Progenitor cell of endocrine pancreas (in vitro differentiated cells): ENCODE measurements at regions not wholly inside any gene's neighbourhood (a gene's known extent, or its start where the extent isn't known, plus 50 kb on each side); places are given as distances from the start of the nearest gene placed in this dataset.

ENCODE experiments used
- DNase-seq: peaks from one replicate; pipeline ENCODE4 v3.0.0; 2021; ENCODE audit warnings: low spot score; ENCODE audit not compliant: unreplicated experiment
- H3K27ac Mint-ChIP-seq: 2 replicates; pipeline ENCODE4 v1.8.0; 2021; ENCODE audit warnings: mild to moderate bottlenecking, moderate library complexity, mixed read lengths
- H3K27me3 Mint-ChIP-seq: 2 replicates; pipeline ENCODE4 v1.8.0; 2021; ENCODE audit warnings: mixed read lengths
- H3K36me3 Mint-ChIP-seq: 2 replicates; pipeline ENCODE4 v1.8.0; 2022; ENCODE audit warnings: mixed read lengths; ENCODE audit not compliant: insufficient read depth
- H3K4me1 Mint-ChIP-seq: 2 replicates; pipeline ENCODE4 v1.8.0; 2021; ENCODE audit warnings: low read depth, mixed read lengths
- H3K4me3 Mint-ChIP-seq: 2 replicates; pipeline ENCODE4 v1.8.0; 2021; ENCODE audit warnings: low read depth, mild to moderate bottlenecking, moderate library complexity, mixed read lengths
- H3K9me3 Mint-ChIP-seq: 2 replicates; pipeline ENCODE4 v1.8.0; 2021; ENCODE audit warnings: low read depth, mixed read lengths
- TF ChIP-seq, protein P1 (sequence below): fragments of 200-600 bp; sonication (generic); IDR thresholded peaks from one replicate; pipeline ENCODE4 v1.5.0; 2021; ENCODE audit warnings: antibody characterized with exemption, mild to moderate bottlenecking; ENCODE audit not compliant: unreplicated experiment

DNA sequence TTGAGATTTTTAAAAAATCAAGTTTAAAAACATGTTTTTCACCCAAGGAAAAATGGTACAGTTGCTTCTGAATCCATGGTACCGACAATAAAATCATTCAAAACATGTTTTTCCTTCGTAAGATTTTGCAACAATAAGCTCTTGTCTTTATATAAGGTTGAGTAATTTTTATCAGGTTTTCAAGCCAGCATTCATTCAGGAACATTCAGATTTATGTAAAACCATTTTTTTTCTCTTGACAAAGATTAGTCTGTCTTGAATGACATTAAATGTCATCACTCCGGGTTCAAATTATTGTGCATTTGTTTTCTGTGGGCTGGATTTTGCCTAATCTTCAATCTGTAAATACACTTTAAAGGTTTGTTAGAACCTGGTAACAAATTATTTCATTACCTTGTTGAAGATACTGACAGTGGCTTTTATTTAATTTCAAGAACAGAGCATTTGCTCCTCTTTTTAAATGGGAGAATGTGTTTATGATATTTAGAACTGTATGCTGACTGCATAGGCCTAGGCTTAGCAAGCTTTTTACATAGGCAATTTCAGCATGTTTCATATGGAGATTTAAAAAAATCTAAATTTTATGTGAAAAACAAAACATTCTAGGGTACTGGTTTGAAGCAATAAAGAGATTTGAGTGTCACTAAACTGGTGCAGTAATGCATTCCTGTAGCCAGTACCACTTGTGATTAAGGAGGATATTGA, 336.4 kb upstream of the HAND2 start:
- H3K27me3 Mint-ChIP-seq = no peaks in the 10 kb centered on the region
- H3K9me3 Mint-ChIP-seq = peaks cover 12% of the 10 kb centered on the region
- H3K4me3 Mint-ChIP-seq = no peak overlapping the region
- H3K36me3 Mint-ChIP-seq = peaks cover 2% of the 10 kb centered on the region
- no peak overlapping the region for H3K27ac Mint-ChIP-seq
- no peaks in the 10 kb centered on the region for H3K4me1 Mint-ChIP-seq
- DNase-seq = no peak
- TF ChIP-seq, protein P1, sequence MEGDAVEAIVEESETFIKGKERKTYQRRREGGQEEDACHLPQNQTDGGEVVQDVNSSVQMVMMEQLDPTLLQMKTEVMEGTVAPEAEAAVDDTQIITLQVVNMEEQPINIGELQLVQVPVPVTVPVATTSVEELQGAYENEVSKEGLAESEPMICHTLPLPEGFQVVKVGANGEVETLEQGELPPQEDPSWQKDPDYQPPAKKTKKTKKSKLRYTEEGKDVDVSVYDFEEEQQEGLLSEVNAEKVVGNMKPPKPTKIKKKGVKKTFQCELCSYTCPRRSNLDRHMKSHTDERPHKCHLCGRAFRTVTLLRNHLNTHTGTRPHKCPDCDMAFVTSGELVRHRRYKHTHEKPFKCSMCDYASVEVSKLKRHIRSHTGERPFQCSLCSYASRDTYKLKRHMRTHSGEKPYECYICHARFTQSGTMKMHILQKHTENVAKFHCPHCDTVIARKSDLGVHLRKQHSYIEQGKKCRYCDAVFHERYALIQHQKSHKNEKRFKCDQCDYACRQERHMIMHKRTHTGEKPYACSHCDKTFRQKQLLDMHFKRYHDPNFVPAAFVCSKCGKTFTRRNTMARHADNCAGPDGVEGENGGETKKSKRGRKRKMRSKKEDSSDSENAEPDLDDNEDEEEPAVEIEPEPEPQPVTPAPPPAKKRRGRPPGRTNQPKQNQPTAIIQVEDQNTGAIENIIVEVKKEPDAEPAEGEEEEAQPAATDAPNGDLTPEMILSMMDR = no peak

GRCh38 chr4:173862754-173863153, 332.7 kb upstream of the HAND2 start:
- DNase-seq = no peak
- TF ChIP-seq, protein P1 = no peak
- Mint-ChIP-seq H3K9me3 (peaks cover 15% of the 10 kb centered on the region), H3K4me3 (no peak overlapping the region), H3K4me1 (no peaks in the 10 kb centered on the region), H3K27ac (no peak overlapping the region), H3K27me3 (no peaks in the 10 kb centered on the region), H3K36me3 (peaks cover 2% of the 10 kb centered on the region)

GRCh38 chr4:173860094-173860493, 330.1 kb upstream of the HAND2 start:
- DNase-seq = no peak
- TF ChIP-seq, protein P1 = no peak
- Mint-ChIP-seq H3K27me3 (no peaks in the 10 kb centered on the region), H3K9me3 (peaks cover 16% of the 10 kb centered on the region), H3K36me3 (peaks cover 2% of the 10 kb centered on the region), H3K4me1 (no peaks in the 10 kb centered on the region), H3K4me3 (no peak overlapping the region), H3K27ac (no peak overlapping the region)

DNA sequence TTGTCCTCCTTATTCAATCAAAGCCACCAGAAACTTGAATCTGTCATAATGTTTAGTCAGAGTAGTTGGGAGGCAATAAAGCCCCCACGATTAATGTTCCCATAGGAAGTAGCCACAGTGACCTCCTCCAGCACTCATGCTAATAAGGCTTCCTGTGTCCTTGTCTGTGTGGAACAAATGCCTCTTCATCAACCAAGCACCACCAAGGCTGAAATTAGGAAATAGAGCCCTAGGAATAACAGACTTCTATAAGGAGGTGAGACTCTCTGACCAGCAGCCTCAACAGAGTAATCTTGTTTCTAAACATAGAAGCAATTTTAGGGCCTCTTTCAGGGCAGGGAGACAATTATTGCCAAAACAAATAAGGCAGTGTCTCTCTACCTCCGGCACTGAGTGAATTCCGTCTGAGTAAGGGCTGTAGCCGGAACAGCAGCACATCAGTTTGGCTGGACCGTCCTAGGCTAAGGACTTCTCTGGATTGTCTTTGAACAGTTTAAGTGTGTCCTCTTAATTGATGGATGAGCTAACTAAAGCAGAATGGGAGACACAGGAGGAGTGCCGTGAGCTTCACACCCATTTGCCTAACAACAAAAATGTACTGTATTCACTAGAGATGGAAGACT, 329.2 kb upstream of the HAND2 start:
- Mint-ChIP-seq H3K27ac (no peak overlapping the region), H3K36me3 (no peaks in the 10 kb centered on the region), H3K4me1 (no peaks in the 10 kb centered on the region), H3K9me3 (peaks cover 8% of the 10 kb centered on the region), H3K4me3 (no peak overlapping the region), H3K27me3 (no peaks in the 10 kb centered on the region)
- no peak for DNase-seq
- TF ChIP-seq, protein P1 = no peak

DNA sequence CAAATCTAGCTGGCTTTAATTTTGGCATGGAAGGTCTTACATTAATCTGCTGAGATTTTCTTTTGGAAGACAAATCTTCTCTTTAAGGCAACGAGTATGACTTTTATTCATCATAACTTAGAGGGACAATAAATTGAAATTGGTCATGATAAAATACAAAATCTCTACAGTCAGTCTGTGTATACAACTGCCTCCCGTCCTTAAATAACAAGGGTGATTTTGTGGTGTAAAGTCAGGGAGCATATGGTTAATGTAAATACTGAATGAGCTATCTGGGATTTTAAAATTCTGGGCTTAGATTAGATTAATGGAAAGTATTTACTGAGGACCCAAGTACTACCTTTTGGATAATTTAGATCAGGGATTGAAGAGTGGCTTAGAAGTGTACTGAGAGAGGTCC, 328.4 kb upstream of the HAND2 start:
- Mint-ChIP-seq H3K4me1 (no peaks in the 10 kb centered on the region), H3K4me3 (no peak overlapping the region), H3K9me3 (peaks cover 4% of the 10 kb centered on the region), H3K27me3 (no peaks in the 10 kb centered on the region), H3K36me3 (no peaks in the 10 kb centered on the region), H3K27ac (no peak overlapping the region)
- TF ChIP-seq, protein P1 = no peak
- no peak for DNase-seq
